GM12892 (cell line): ENCODE measurements at regions not wholly inside any gene's neighbourhood (a gene's known extent, or its start where the extent isn't known, plus 50 kb on each side); places are given as distances from the start of the nearest gene placed in this dataset.

Source experiments
- POLR2A ChIP-seq: IDR thresholded peaks from 2 replicates; pipeline ENCODE4 v1.6.1; 2011; ENCODE audit warnings: low read depth, low read length, control low read depth
- POLR2AphosphoS5 ChIP-seq: IDR thresholded peaks from 2 replicates; pipeline ENCODE4 v1.6.1; 2011; ENCODE audit warnings: low read depth, low read length, control low read depth

DNA sequence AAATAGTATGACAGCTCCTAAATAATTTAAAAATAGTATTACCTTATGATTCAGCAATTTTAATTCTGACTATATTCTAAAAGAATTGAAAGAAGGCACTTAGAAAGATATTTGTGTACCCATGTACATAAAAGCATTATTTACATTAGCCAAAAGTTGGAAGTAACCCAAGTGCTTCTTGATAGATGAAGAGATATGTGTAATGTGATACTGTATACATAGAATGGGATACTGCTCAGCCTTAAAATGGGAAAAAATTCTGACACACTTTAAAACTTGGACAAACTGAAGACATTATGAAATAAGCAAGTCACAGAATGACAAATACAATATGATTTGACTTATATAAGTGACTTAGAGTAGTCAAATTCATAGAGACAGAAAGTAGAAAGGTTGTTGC lies 112.2 kb downstream of the IDS start:
- TF ChIP-seq POLR2A (no peak), POLR2AphosphoS5 (no peak)
